T-helper 2 cell treated with Interferon-gamma antibody and Interleukin-4, amounts not matched to agents 5 μg/mL and 100 μg/mL, for 36 hours (primary cell): ENCODE measurements at regions not wholly inside any gene's neighbourhood (a gene's known extent, or its start where the extent isn't known, plus 50 kb on each side); places are given as distances from the start of the nearest gene placed in this dataset.
"Not testable (repeated sequence)": the region's sequence is repeated elsewhere in the genome, so short reads cannot be mapped to it uniquely, and the experiment has no call there.

Source experiments
- DNase-seq: peaks from one replicate; pipeline ENCODE4 v3.0.0; 2021; ENCODE audit warnings: low spot score
- H3K27ac Mint-ChIP-seq: one replicate; pipeline ENCODE4 v1.8.0; 2021; ENCODE audit warnings: mild to moderate bottlenecking, mixed read lengths
- H3K27me3 Mint-ChIP-seq: one replicate; pipeline ENCODE4 v1.8.0; 2021; ENCODE audit warnings: low read depth, mixed read lengths
- H3K36me3 Mint-ChIP-seq: one replicate; pipeline ENCODE4 v1.8.0; 2021; ENCODE audit warnings: low read depth, mixed read lengths
- H3K4me1 Mint-ChIP-seq: one replicate; pipeline ENCODE4 v1.8.0; 2021; ENCODE audit warnings: low read depth, mixed read lengths
- H3K4me3 Mint-ChIP-seq: one replicate; pipeline ENCODE4 v1.8.0; 2022; ENCODE audit warnings: mild to moderate bottlenecking, moderate library complexity, mixed read lengths
- H3K9me3 Mint-ChIP-seq: one replicate; pipeline ENCODE4 v1.8.0; 2021; ENCODE audit warnings: mixed read lengths

DNA sequence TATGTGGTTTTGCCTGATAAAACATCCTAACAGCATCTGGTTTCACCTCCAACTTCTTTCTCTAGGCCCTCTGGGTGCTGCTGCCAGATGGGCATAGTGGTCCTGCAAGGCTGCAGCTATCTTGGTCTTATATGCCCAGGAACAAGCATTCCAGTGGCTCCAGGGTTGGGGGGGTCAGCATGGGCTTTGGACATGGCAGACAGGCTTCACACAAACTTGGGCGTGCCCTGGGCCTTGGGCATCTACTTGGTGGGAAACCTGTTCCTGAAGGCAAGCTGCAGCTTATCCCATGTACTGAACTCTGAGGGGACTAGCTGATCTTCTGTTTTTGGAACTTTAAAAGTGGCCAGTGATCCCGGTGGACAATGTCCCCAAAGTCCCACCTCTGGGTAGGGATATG, 54.9 kb upstream of the ZNF678 start:
- H3K4me3 Mint-ChIP-seq, result no peak overlapping the region
- H3K9me3 Mint-ChIP-seq, result no peaks in the 10 kb centered on the region
- no peaks in the 10 kb centered on the region for H3K4me1 Mint-ChIP-seq
- no peak for DNase-seq
- no peaks in the 10 kb centered on the region for H3K27me3 Mint-ChIP-seq
- H3K36me3 Mint-ChIP-seq, result no peaks in the 10 kb centered on the region
- H3K27ac Mint-ChIP-seq, result no peak overlapping the region

DNA sequence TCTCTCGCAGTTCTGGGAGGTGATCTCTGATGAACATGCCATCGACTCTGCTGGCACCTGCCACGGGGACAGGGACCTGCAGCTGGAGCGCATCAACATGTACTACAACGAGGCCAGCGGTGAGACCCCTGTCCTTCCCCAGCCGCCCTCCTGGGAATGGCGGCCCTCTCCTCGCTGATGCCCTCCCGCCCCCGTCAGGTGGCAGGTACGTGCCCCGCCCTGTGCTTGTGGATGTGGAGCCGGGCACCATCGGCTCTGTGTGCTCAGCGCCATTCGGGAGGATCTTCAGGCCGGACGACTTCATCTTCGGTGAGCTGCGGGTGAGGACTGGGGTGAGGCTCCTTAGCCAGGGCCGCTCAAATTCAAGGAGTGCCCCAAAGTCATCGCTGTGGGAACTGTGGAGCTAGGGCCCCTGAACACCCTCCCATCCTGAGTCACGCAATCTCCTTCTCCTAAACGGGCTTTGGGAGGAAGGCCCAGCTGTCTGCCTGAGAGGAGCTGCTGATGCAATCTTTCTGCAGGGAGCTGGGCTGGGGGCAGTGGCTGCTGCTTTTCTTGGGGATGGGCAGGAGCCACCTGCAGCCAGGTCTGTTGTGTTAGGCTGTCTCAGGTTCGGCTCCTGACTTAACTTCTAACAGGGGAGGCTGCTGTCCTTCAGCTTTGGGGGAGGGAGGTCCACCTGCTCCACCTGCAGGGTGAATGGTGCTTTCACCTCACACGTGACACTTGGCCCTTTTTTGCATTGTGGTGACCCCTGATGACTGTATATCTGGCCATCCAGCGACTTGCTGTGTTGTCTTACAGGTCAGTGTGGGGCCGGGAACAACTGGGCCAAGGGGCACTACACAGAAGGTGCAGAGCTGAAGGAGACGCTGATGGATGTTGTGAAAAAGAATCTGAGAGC, 56.6 kb upstream of the ZNF678 start:
- H3K36me3 Mint-ChIP-seq, H3K27me3 Mint-ChIP-seq, H3K4me3 Mint-ChIP-seq, DNase-seq, H3K4me1 Mint-ChIP-seq, H3K9me3 Mint-ChIP-seq, H3K27ac Mint-ChIP-seq: not testable (repeated sequence)

DNA sequence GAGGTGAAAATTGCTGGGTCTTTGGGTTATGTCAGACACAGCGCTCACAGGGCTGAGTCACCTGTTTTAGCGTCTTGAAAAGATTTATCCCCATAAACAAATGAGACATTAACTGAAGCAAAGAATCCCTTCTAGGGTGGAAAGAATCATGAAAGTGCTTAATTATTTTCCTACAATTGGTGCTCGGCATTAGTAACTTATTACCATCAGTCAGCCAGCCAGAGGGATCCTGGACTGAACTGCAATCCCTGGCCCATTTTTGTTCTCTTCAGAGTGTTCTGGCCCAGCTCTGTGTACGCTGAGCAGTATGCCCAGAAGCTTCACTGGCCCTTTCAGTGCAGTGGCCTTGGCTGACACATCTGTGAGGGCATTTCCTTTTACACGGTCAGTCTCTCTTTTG, 67.3 kb upstream of the ZNF678 start:
- DNase-seq, H3K9me3 Mint-ChIP-seq, H3K27me3 Mint-ChIP-seq, H3K4me1 Mint-ChIP-seq, H3K36me3 Mint-ChIP-seq, H3K4me3 Mint-ChIP-seq, H3K27ac Mint-ChIP-seq: not testable (repeated sequence)

DNA sequence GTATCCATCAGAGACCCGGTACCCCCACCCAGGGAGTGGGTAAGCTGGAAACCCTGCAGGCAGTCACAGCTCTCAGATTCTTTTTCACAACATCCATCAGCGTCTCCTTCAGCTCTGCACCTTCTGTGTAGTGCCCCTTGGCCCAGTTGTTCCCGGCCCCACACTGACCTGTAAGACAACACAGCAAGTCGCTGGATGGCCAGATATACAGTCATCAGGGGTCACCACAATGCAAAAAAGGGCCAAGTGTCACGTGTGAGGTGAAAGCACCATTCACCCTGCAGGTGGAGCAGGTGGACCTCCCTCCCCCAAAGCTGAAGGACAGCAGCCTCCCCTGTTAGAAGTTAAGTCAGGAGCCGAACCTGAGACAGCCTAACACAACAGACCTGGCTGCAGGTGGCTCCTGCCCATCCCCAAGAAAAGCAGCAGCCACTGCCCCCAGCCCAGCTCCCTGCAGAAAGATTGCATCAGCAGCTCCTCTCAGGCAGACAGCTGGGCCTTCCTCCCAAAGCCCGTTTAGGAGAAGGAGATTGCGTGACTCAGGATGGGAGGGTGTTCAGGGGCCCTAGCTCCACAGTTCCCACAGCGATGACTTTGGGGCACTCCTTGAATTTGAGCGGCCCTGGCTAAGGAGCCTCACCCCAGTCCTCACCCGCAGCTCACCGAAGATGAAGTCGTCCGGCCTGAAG, 69.3 kb upstream of the ZNF678 start:
- not testable (repeated sequence) for H3K4me1 Mint-ChIP-seq, H3K27ac Mint-ChIP-seq, H3K36me3 Mint-ChIP-seq, H3K27me3 Mint-ChIP-seq, H3K4me3 Mint-ChIP-seq, DNase-seq, H3K9me3 Mint-ChIP-seq

DNA sequence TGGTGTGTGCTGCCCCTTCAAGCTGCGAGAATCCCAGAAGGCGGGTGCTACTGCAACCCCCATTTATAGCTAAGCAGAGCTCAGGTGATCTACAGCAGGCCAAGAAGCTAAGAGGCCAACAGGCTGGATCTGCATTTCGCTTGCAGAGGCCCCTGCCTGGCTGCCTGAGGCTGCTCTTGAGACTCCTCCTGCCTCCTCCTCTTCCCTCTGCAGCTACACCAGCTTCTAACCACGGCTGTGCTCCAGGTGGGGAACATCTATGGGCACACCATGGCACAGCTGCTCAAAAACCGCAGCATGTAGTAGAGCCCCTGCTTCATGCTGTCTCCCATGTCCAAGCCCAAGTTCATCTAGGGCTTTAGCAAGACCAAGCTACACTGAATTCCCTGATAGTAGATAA, 72.9 kb upstream of the ZNF678 start:
- no peak for DNase-seq
- H3K27ac Mint-ChIP-seq, result no peak overlapping the region
- H3K4me3 Mint-ChIP-seq, result no peak overlapping the region
- H3K9me3 Mint-ChIP-seq, result no peaks in the 10 kb centered on the region
- no peaks in the 10 kb centered on the region for H3K4me1 Mint-ChIP-seq
- no peaks in the 10 kb centered on the region for H3K27me3 Mint-ChIP-seq
- H3K36me3 Mint-ChIP-seq, result no peaks in the 10 kb centered on the region

DNA sequence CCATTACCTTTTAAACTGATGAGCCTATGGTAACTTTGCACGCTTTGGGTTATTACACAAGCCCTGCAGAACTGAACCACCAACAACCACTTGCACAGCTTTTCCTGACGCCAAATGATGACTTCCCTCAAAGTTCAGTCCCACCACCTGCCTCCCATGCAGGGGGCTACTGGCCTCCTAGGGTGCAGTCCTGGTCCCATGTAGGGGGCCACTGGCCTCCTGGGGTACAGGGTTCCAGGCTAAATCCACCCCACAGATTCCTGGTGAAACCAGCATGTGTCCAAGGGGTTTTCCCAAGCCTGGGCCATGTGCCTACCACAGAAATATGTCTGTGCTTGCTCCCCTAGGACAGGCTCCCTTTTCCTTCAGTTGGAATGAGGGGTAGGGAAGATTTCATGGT, 73.4 kb upstream of the ZNF678 start:
- H3K27ac Mint-ChIP-seq, result no peak overlapping the region
- H3K4me1 Mint-ChIP-seq, result no peaks in the 10 kb centered on the region
- H3K4me3 Mint-ChIP-seq, result no peak overlapping the region

DNA sequence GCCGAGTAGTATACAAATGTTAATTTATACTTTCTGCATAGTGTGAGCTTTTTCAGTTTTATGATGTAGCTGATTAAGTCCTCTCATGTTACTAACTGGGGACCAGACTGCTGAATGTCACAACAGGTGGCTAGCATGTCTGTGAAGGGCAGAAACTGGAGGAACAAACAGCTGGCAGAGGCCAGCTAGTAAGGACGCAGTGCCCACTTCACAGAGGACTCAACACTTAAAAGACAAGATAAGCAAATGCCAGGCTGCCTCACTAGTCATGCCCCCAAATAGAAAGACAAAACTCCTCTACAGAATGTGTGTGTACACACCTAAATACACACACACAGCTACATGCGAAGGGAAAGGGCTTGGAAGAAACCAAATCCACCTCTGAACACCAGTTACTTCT, 73.8 kb upstream of the ZNF678 start:
- H3K4me3 Mint-ChIP-seq, result no peak overlapping the region
- no peak for DNase-seq

More for the DNA sequence above, 73.4 kb upstream of the ZNF678 start:
- Mint-ChIP-seq H3K36me3 (no peaks in the 10 kb centered on the region), H3K27me3 (no peaks in the 10 kb centered on the region), H3K9me3 (no peaks in the 10 kb centered on the region)
- DNase-seq, result no peak

DNA sequence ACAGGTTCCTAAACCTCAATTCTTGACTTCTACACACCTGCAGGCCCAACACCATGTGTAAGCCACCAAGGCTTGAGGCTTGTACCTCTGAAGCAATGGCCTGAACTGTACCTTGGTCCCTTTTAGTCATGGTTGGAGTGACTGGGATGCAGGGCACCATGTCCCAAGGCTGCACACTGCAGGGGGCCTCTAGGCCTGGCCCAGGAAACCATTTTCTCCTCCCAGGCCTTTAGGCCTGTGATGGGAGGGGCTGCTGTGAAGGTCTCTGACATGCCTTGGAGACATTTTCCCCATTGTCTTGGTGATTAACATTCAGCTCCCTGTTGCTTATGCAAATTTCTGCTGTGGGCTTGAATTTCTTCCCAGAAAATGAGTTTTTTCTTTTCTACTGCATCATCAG, 75.8 kb upstream of the ZNF678 start:
- DNase-seq, result no peak
- Mint-ChIP-seq H3K4me1 (no peaks in the 10 kb centered on the region), H3K4me3 (no peak overlapping the region), H3K27me3 (peaks cover 7% of the 10 kb centered on the region), H3K9me3 (no peaks in the 10 kb centered on the region), H3K27ac (no peak overlapping the region), H3K36me3 (no peaks in the 10 kb centered on the region)

More for the DNA sequence above, 73.8 kb upstream of the ZNF678 start:
- Mint-ChIP-seq H3K9me3 (no peaks in the 10 kb centered on the region), H3K27ac (no peak overlapping the region), H3K4me1 (no peaks in the 10 kb centered on the region), H3K27me3 (peaks cover 2% of the 10 kb centered on the region), H3K36me3 (no peaks in the 10 kb centered on the region)

DNA sequence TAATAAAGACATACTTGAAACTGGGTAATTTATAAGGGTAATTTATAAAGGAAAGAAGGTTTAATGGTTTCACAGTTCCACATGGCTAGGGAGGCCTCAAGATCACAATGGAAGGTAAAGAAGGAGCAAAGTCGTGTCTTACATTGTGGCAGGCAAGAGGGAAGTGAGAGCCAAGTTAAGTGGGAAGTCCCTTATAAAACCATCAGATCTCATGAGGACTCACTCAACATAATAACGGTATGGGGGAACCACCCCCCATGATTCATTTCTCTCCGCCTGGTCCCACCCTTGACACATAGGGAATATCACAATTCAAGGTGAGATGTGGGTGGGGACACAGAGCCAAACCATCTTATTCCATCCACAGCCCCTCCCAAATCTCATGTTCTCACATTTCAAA, 76.8 kb upstream of the ZNF678 start:
- Mint-ChIP-seq H3K4me3 (no peak overlapping the region), H3K27me3 (peaks cover 9% of the 10 kb centered on the region), H3K4me1 (no peaks in the 10 kb centered on the region), H3K36me3 (no peaks in the 10 kb centered on the region), H3K9me3 (no peaks in the 10 kb centered on the region), H3K27ac (no peak overlapping the region)
- DNase-seq, result no peak

DNA sequence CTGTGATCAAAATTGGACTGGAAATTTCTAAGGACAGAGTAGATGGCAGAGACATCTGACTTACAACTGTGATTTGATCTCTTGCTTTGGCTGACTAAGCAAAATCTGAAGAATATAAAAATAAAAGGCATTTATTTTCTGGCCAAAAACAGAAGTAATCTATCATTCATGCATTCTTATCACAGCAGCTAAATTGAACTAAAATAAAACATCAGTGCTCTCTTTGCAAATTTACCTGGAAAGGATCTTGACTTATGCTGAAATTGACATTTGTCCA, 81.4 kb upstream of the ZNF678 start:
- no peak for DNase-seq
- H3K9me3 Mint-ChIP-seq, result no peaks in the 10 kb centered on the region
- H3K27ac Mint-ChIP-seq, result no peak overlapping the region
- no peaks in the 10 kb centered on the region for H3K36me3 Mint-ChIP-seq
- no peaks in the 10 kb centered on the region for H3K4me1 Mint-ChIP-seq
- H3K27me3 Mint-ChIP-seq, result peaks cover 30% of the 10 kb centered on the region
- H3K4me3 Mint-ChIP-seq, result no peak overlapping the region

DNA sequence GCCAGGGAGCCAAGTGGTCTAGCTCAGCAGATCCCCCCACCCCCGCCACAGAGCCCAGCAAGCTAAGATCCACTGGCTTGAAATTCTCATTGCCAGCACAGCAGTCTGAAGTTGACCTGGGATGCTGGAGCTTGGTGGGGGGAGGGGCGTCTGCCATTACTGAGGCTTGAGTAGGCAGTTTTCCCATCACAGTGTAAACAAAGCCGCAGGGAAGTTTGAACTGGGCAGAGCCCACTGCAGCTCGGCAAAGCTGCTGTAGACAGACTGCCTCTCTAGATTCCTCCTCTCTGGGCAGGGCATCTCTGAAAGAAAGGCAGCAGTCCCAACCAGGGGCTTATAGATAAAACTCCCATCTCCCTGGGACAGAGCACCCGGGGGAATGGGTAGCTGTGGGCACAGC, 89.3 kb upstream of the ZNF678 start:
- peaks cover 25% of the 10 kb centered on the region for H3K27me3 Mint-ChIP-seq
- H3K27ac Mint-ChIP-seq, H3K4me1 Mint-ChIP-seq, H3K36me3 Mint-ChIP-seq, H3K4me3 Mint-ChIP-seq, H3K9me3 Mint-ChIP-seq, DNase-seq: not testable (repeated sequence)

DNA sequence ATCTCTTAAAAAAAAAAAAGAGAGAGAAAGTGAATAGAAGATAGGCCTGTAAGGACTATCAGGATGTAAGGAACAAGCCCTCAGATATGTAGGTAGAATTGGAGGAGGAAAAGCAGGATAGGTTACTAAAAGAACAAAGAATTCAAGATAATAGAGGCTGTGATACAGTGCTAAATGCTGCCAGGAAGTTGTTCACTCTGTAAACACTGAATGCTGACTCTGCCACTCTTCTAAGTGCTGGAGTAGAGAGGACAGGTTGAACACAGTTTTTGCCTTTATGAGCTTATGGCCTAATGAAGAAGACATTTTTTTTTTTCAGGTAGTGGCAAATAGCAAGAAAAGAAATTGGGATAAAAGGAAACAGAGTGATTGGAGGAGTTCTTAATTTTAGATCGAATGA, 90.6 kb upstream of the ZNF678 start:
- Mint-ChIP-seq H3K4me3 (no peak overlapping the region), H3K27me3 (peaks cover 21% of the 10 kb centered on the region), H3K27ac (no peak overlapping the region), H3K36me3 (no peaks in the 10 kb centered on the region), H3K9me3 (no peaks in the 10 kb centered on the region), H3K4me1 (no peaks in the 10 kb centered on the region)
- no peak for DNase-seq

DNA sequence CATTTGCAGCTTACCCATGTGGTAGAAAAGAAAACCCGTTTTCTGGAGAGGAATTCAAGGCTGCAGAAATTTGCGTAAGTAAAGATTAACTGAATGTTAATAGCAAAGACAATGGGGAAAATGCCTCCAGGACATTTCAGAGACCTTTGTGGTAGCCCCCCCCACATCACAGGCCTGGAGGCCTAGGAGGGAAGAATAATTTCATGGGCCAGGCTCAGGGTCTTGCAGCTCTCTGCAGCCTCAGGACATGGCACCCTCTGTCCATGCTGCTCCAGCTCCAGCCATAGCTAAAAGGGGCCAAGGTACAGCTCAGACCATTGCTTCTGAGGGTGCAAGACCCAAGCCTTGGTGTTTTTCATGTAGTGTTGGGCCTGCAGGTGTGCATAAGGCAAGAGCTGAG, 92.7 kb upstream of the ZNF678 start:
- Mint-ChIP-seq H3K9me3 (no peaks in the 10 kb centered on the region), H3K27ac (no peak overlapping the region), H3K4me3 (no peak overlapping the region), H3K4me1 (no peaks in the 10 kb centered on the region), H3K36me3 (no peaks in the 10 kb centered on the region), H3K27me3 (peaks cover 6% of the 10 kb centered on the region)
- DNase-seq, result no peak

DNA sequence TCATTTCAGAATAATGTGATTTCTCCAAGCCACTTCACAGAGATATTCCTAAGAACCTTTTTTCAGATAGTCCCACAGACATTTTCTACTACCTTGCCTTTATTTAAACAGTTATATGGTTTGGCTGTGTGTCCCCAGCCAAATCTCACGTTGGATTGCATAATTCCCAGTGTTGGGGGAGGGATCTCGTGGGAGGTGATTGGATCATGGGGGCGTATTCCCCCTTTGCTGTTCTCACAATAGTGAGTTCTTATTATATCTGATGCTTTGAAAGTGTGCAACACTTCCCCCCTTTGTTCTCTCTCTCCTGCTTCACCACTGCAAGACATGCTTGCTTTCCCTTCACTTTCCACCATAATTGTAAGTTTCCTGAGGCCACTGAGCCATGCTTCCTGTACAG, 93.6 kb upstream of the ZNF678 start:
- H3K4me1 Mint-ChIP-seq, result no peaks in the 10 kb centered on the region
- H3K9me3 Mint-ChIP-seq, result no peaks in the 10 kb centered on the region
- H3K4me3 Mint-ChIP-seq, result no peak overlapping the region
- H3K36me3 Mint-ChIP-seq, result no peaks in the 10 kb centered on the region
- H3K27me3 Mint-ChIP-seq, result no peaks in the 10 kb centered on the region
- H3K27ac Mint-ChIP-seq, result no peak overlapping the region
- DNase-seq, result no peak
